HL-60 (cell line): ENCODE measurements at regions not wholly inside any gene's neighbourhood (a gene's known extent, or its start where the extent isn't known, plus 50 kb on each side); places are given as distances from the start of the nearest gene placed in this dataset.

Experiments used
- CTCF ChIP-seq: IDR thresholded peaks from one replicate; pipeline ENCODE4 v1.5.1; 2011; ENCODE audit warnings: low read length, control low read depth, inconsistent platforms; ENCODE audit not compliant: insufficient read depth
- GABPA ChIP-seq: IDR thresholded peaks from 2 replicates; pipeline ENCODE4 v1.6.1; 2012; ENCODE audit warnings: low read depth
- POLR2AphosphoS5 ChIP-seq: IDR thresholded peaks from 2 replicates; pipeline ENCODE4 v1.6.1; 2012; ENCODE audit warnings: low read depth
- REST ChIP-seq: IDR thresholded peaks from 2 replicates; pipeline ENCODE4 v1.6.1; 2012; ENCODE audit warnings: low read depth; ENCODE audit not compliant: insufficient replicate concordance
- SPI1 ChIP-seq: IDR thresholded peaks from 2 replicates; pipeline ENCODE4 v1.6.1; 2012; ENCODE audit warnings: low read depth, mild to moderate bottlenecking, borderline replicate concordance

GRCh38 chr2:118642501-118642900 is 204.9 kb downstream of the EN1 start:
- TF ChIP-seq CTCF (no peak), POLR2AphosphoS5 (no peak), REST (no peak), SPI1 (no peak), GABPA (no peak)
